ELR (cell line): ENCODE measurements at regions not wholly inside any gene's neighbourhood (a gene's known extent, or its start where the extent isn't known, plus 50 kb on each side); places are given as distances from the start of the nearest gene placed in this dataset.
A peak's percentile ranks its signal among the peaks of the same experiment; 100 is the strongest.

ENCODE experiments used
- DNase-seq: peaks from one replicate; pipeline ENCODE4 v3.0.0-alpha.2; 2015; ENCODE audit warnings: low read depth

- DNase-seq = no peak
These were observed 58.3 kb upstream of the LYST start for GRCh38 chr1:235925016-235925415.

- DNase-seq = peak; percentile 42
These were observed 56.8 kb upstream of the LYST start for GRCh38 chr1:235923466-235924021.

DNA sequence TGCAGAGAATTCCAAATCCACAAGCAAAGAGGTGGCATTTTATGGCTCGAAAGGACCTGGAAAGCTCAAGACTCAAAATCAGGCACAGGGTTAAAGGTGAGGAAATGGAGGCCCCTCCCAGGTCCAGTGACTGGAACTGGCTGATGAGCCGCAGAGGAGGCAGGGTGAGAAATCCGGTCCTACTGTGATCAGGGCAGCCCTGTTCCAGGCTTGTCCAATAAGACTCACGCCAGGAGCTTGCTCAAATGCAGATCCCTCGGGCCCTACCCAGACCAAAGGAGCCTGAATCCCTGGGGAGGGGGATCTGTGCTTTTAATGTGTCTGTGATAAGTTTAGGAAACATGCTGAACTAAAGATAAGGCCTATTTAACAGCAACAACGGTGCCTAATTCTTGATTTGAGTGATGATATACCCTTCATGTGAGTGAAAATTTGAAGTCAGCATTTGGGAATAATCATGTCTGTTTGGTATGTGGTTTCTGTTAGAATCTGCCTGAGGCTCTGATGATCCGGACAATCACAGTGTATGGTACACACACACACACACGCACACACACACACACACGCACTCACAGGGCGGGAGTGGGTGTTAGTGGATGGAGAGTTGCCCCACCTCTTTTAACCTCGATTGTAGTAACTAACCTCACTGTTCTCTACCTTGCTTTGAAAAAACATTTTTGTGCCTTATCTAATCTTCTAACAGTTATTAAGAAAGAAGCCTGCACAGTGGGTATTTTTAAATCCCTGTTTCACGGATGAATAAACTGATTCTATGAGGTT lies 54.1 kb upstream of the LYST start:
- DNase-seq = peak; percentile 39

DNA sequence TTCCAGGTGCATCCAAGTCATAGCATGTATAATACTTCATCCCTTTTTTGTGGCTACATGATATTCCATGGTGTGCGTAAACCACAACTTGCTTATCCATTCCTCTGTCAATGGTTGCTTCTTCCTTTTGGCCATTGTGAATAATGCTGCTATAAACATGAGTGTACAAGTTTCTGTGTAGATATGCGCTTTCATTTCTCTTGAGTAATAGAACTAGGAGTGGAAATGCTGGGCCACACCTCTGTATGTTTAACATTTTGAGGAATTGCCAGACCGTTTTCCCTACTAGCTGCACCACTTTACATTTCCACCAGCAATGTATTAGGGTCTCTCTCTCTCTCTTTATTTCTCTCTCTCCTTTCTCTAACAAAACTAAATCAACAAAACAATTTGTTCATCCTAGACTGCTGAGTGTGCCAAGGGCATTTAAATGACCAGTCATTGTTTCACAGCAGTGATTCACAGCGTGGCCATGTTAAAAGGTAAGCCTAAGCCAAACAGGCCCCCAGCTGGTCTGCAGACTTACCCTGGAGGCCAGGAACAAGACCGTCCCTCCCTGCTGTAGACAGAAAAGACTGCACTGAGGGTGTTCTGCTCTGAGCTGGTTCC lies 53.2 kb upstream of the LYST start:
- peak; percentile 91 for DNase-seq

DNA sequence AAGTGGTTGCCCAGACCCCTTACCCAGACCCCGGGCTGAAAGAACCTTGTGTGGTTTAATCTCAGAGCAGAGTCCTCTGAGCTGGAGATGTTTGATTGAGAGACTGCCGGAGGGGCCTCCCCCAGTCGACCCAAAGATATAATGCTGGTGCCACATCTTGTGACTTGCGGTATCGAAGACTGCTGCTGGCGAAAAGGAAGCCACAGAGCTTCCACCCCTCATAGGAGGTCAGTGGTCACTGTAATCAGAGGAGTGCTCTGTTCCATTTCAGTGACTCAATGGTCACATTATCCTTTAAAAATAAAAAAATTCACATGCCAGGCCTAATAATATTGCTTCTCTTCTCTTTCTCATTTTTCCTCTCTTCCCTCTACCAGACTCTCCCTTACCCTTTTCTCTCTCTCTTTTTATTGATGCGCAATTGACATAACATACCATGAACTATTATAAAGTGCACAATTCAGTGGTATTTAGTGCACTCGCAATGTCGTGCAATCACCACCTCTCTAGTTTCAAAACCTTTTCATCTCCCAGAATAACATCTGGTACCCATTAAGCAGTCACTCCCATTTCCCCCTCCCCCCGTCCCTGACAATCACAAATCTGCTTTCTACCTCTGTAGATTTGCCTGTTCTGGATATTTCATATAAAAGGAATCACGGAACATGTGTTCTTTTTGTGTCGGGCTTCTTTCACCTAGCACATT lies 52.6 kb upstream of the LYST start:
- DNase-seq = peak; percentile 17

DNA sequence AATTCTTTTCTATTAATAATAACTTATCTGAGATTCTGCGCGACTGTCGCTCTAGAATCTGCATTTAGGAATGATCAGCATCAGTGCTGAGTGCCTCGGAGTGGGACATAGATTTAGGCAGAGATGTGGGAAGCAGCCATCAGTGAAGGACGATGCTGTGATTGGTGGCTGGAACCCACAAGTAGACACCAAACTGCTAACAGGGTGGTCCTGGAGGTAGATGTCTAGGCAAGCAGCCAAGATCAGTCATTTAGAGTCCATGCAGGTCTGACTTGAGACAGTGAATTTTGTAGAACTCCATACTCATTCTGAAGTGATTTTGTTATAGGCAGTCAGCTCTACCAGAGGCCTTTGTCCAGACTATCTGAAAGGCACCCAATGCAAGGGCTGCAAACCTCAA lies 51.8 kb upstream of the LYST start:
- no peak for DNase-seq

- peak; percentile 19 for DNase-seq
These were observed 51.3 kb upstream of the LYST start for GRCh38 chr1:235918032-235918431.

GRCh38 chr1:235917267-235917811 lies 50.6 kb upstream of the LYST start:
- DNase-seq = peak; percentile 100
